Stimulated activated CD4-positive, alpha-beta T cell treated with anti-CD3 and anti-CD28 coated beads, Interleukin-12 subunit alpha, Interleukin-12 subunit beta, amount 100 ng/mL, for 4 hours (primary cell): ENCODE measurements at regions not wholly inside any gene's neighbourhood (a gene's known extent, or its start where the extent isn't known, plus 50 kb on each side); places are given as distances from the start of the nearest gene placed in this dataset.

Source experiments
- DNase-seq: peaks from one replicate; pipeline ENCODE4 v3.0.0-alpha.2; 2020

DNA sequence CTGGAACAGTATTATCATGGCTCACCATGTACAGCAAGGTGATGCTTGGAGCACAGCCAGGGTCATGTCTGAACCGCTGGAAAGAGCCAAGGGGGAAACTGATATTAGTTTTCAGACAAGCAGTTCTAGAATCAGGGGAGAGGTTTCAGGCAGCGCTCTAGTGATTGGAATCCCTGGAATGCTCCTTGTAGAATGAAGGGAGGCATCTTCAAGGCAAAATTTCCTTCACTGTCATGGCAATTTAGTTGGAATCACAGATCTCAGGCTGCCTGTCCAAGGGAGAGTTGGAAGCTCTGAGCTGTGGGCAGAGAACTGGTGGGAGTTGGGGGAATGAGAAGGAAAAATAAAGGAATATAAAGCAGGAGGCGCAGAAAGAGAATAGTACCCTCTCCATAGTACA, 737.1 kb downstream of the PTPRU start:
- no peak for DNase-seq

DNA sequence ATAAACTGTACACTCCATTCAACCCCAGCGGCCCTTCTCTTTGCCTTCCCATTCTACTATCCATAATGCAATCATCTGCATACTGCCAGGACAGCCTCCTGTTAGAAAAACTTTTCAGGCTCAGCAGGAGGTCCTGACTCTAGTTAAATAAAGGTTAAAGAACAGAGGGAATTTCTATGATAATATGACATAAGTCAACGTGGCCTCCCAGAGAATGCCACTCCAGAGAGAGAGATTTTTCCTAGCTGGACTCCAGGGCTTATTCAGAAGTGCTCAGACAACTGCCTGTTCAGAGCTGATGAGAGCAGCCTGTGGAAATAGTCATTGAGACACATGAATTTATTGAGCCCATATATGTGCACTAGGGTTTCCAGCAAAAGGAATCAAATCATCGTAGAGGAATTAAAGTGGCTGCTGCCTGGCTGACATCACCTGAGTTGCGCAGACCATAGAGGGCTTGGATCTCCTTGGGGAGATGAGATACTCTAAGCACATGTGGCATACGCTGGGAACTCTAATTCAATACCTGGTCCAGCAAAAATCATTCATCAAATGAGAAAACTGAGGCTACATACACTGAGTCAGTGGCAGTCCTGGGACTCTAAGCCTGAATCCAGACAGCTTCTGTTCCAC, 736.2 kb downstream of the PTPRU start:
- DNase-seq, result no peak

DNA sequence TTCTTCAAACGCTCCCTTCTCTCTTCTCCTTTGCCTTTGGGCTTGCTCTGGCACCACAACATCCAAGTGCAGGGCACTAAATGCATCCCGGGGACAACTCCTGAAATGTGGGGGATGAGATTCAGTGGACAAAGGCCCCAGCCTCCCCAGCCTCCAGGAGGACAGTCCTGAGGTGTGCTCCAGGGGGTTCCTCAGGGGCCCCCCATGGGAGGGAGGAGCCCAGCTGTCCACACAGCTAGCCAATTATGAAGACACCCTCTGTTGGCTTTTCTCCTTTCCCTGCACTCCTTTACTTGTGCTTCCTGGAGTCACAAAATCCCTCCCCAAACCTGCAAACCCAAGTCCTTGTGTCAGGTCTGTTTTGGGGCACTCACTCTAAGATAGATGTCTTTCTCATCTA, 735.4 kb downstream of the PTPRU start:
- DNase-seq, result no peak

DNA sequence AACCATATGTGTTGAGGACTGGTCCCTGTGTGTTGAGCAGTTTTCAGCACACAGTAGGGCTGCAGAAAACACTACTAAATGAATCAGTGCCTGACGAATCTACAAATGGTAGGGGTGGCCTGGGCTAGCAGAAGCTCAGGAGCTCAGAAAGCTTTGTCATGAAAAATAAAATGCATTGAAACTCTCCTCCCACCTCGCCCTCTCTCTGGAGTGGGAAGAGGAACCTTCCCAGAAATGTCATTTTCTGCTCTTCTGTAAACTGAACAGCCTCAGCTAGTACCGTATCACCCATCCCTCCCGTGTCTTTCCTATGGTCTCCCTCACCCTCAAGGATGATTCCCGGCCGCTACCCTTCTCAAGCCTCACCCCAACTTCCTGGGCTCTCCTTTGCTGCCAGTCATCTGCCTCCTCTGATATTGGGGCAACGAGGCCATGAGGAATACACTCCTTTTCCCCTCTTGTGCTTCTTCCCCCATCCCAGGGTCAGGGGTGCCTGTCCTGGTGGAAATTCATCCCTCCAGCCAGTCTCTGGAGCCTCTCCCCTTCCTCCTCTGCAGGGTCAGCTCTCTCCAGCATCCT, 734.5 kb downstream of the PTPRU start:
- no peak for DNase-seq

DNA sequence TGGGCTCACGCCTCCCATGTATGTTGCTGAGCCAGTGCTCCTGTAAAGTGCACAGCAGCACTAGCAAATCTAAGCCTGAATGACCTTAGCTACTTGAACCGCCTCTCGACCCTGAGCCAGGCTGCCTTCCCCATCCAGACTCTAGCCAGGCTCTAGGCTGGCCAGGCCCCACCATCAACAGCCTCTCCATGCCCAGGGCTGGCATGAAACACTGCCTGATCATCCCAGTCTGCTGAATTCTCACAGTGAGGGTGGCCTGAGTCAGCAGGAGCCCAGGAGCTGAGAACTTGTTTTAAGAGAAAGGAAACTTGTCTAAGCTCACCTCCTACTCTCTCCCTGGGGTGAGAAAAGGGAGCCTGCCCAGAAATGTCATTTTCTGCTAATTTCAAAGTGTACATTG, 733.3 kb downstream of the PTPRU start:
- DNase-seq, result no peak

DNA sequence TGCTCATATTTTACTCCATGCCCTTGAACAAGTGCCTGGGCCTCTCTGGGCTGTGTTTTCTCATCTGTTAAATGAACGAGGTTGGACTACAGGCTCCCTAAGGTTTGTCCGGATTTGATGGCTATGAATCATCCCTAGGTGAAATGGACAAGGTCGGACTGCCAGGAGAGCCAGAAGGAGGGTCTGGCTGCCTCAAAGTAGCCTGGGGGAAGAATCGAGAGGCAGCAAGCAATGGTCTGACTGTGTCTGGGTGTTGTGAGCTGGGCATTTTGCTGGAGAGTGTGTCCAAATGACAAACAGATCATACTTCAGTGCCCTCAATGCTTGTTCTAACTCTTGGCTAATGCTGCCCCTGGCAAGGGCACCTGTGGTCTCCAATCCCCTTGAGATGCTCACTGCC, 730.9 kb downstream of the PTPRU start:
- no peak for DNase-seq

DNA sequence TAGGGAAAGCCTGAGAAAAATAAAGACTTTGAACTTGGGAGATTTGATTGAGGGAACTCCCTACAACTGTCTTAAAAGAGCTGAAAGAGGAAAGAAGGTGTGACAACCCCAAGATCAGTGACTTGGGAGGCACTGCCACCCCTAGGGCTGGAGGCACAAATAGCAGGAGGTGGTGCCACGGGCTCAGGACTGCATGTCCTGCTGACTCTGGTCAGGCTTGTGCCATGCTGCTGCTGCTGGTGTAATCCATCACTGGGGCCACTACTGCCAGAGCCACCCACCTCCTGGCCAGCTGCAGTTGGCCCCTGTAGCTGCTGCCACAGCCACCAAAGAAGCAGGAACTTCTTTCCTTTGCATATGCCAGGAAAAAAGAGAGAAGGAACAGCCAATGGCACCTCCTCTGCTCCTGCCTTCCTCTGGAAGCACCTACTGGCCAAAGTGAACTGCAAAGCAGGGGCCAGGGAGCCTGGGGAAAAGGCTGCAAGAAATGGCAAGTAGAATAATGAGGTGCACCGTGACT, 730.3 kb downstream of the PTPRU start:
- no peak for DNase-seq

DNA sequence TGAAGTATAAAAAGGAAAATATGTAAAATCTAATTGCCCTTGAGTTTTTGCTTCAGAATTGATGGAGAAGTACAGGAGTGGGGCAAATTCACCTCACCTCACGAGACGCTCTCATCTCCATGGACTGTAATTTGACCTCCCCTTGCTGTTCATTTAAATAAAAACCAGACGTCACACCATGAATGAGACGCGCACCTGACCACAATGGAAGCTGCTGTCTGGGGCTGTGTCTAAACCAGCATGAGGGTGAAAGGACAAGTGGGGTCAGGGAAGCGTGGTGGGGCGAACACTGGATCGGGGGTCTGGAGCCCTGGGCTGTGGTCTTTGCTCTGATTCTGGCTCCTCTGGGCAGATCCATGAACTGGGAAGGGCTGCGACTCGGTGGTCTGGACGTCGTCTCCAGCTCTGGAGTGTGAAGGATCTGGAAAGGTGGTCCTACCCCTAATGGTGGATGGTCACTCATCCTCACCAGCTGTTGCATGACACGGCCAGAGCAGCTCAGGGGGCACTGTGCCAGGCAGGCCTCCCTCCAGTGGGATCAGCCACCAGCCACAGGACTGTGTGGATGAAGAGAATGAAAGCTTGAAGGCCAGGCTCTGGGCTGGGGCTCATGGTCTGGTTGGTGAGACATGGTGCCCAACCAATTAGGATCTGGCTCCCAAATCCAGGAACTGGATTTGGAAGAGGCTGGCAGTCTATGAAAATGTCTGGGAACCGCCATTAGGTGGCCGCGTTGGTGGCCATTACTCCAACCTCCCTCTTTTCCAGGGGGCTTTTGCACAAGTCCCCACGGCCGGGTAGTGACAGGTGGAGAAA, 728.6 kb downstream of the PTPRU start:
- no peak for DNase-seq

DNA sequence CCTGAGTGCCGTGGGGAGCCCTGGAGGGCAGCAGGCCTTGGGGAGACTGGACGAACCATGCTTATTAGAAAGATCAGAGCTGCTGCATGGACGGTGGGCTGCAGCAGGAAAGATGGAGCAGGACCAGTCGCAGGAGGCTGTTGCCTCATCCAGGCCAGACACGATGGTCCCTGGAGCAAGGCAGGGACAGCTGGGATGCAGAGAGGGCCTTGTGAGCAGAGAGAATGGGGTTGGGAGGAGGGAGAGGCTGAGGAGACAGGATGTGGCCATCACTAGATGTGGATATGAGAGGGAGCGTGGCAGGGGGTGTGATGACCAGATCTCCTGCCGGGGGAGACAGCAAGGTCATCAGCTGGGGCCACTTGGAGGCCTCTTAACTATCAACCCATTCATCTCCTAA, 727.6 kb downstream of the PTPRU start:
- DNase-seq, result no peak

DNA sequence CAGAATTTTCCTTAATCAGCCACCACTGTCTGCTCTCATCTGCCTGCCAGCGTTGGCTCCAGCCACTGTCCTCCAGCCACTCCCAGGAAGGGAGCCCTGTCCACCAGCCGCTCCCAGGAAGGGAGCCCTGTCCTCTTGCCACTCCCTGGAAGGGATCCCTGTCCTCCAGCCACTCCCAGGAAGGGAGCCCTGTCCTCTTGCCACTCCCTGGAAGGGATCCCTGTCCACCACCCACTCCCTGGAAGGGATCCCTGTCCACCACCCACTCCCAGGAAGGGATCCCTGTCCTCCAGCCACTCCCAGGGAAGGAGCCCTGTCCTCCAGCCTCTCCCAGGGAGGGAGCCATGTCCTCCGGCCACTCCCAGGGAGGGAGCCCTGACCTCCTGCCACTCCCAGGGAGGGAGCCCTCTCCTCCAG, 726.5 kb downstream of the PTPRU start:
- no peak for DNase-seq

DNA sequence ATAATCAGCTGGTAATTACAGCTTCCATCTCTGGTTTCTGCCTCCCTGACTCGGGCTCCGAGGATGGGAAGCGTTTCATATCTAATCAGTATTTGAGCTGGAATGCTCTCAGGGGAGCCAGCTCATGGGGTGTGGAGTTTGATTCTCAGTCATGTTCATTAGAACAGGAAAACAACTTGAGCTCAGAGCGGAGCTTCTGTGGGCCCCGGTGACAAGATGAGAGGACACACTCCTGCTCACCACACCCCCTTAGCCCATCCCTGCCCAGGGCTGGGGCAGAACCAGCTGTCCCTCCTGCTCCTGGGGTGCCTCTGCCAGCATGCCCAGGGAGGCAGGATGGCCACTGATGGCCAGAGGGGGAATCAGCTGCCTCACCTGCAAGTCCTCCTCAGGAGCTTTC, 726.0 kb downstream of the PTPRU start:
- DNase-seq, result no peak

DNA sequence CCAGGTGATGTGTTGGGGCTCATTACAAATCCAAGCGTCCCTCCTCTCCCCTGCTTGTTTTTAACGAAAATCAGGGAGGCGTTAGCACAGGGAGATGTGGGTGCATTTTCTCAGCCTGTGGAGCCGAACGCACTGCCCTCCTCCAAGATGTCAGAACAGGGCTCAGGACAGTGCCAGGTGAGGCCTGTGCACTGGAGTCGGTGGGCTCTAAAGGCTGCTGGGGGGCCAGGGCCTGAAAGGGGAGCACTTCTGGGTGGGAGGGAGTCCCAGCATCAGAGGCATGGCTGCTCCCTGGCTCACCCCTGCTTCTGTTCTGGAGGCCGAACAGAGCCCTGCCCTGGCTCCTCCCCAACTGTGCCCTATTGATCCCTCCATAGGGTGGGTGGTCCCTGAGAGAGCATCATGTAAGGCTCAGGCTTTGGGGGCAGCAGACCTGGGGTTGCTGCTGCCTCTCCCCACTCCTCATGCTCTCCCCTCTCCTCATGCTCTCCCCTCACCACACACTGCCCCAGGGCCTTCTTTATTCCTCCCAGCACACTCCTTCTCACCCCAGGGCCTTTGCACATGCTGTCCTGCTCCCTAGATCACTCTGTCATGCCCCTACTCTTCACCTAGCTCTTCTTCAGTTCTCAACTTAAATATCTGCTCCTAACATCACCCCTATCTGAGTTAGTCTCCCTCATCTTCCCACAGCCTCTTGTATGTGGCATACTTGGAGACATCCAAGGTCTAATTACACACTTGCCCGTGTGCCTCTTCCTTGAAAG, 725.2 kb downstream of the PTPRU start:
- no peak for DNase-seq

DNA sequence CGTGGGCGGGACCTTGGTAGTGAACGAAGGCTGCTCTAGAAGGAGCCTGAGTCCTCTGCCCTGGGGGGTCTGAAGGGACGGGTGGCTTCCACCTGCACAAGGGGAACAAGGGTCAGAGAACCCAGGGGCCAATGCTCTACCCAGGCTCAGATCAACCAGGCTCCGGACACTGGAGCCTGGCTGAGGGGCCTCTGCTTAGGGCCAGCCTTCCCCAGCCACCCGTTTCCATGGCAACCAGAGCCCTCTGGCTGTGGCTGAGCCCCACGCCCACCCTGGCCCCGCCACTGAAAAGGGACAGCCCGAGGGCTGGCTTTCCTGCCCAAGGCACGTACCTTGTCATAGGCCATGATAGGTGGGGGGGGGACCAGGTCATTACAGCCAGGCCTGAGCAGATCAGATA, 724.6 kb downstream of the PTPRU start:
- DNase-seq, result no peak

DNA sequence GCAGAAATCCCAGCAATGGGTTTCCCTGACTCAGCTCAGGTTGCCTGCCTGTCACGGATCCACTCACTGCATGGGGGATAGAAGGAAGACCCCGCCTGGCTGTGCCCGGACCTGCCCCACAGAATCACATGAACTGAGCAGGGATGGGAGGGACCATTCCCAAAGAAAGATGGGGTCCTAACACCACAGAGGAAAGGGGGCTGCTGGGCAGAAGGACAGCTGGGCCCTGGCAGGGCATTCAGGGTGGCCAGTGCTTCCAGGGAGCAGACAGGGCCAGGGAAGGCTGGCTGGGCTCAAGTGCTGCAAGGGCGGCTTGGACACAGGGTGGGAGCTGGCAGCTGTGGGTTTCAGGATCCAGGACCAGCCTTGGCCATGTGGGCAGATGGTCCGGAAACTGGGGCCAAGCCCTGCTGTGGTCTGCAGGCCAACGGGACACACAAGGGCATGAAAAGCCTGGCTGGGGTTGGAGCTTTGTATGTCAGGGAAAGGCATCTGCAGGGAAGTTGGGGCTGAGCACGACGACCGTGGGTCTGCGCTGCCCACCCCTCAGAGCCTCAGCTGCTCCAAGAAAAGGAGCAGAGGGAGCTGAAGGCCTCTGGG, 723.9 kb downstream of the PTPRU start:
- no peak for DNase-seq

DNA sequence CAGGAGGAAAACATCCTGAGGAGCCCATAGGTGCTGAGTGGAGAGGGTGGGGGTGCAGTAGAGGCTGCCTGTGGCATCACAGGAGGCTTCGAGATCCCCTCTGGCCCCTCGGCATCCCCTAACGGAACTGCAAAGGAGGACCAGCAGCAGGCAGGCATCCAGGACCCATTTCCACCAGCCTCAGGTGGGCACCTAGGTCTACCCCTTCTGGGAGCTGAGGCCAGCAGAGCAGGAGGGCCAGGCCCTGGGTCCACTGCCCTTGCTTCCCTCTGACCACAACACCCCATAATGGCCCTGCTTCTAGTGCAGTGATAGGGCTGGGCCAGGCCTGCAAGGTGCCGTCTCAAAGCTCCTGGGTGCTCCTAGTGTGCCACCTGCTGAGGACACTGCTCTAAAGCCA, 723.0 kb downstream of the PTPRU start:
- DNase-seq, result no peak

DNA sequence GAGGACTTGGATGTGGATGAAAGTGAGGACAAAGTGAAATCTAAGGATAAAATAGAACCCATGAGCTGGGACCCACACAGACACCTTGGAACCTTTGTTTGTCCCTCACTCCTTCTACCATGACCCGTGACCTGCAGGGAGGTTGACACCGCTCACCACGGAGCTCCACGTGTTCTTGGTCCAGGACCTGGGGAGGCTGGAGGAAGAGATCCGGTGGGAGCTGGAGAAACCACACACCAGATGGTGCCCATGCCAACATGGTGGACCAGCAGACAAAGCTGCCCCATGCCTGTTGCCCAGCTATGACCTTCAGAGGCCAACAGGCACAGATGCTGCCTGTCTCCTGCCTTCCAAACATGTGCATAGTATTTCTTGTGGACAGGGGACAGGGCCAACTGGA, 721.9 kb downstream of the PTPRU start:
- DNase-seq, result no peak

DNA sequence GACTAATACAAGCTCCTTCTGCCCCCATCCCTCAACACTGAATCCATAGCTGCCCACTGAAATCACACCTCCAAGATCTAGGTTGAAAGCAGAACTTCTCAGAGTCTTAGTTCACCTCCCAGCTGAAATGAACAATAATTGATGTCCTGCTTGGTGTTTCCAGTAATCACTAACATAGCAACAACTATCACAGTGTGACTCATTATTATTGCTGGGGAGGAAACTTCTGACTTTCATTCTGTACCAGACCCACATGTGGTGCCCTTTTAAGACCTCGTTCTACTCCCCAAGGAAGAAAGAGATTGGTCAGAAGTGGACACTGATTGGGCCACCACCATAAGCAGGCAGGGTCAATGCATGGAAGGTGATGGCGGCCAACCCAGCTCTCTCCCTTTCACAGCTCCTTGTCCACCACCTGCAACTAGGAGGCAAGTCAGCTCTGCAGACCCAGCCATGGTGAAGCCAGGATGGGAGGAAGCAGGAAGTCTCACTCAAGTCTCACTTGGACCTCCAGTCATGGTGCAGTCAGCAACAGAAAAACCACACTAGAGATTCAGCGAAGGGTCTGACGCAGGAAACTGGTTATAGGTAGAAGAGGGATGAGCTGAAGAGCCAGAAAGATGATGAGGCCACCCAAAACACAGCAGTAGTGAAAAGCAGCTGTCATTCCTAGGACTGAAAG, 720.2 kb downstream of the PTPRU start:
- no peak for DNase-seq

DNA sequence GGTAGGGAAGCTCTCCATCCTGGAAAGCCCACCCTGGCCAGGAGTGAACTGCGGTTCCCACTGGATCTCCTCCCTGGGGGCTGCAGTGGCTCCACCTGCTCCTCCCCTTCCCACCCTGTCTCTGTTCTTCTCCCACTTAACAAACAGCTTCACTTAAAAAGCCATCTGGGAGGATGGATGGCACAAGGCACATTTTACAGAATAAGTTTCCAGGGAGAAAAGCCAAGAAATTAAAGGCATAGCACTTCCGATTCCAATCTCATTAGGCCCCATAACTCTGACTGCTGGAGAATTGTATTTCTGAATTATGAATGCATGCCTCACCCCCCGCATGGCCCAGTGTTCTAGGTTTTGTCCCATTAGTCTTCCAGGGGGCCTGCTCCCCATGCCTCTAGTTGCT, 718.3 kb downstream of the PTPRU start:
- DNase-seq, result no peak

DNA sequence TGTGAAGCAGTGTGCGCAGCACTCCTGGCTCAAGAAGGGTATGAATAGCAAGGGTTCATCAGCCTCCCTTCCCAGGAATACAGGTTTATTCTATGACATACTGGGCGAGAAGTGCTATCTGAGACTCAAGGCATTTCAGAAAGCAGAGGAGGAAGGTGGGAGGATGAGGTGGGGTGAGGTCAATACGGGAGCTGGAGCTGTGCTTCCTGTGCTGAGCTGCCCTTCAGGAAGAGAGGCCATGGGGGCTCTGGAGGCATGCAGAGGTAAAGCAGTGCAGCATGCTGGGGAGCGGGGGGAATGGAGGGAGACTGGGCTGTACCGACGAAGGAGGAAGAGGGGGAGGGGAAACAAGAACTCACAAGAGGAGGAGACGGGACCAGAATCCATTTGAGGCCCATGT, 717.6 kb downstream of the PTPRU start:
- DNase-seq, result no peak

DNA sequence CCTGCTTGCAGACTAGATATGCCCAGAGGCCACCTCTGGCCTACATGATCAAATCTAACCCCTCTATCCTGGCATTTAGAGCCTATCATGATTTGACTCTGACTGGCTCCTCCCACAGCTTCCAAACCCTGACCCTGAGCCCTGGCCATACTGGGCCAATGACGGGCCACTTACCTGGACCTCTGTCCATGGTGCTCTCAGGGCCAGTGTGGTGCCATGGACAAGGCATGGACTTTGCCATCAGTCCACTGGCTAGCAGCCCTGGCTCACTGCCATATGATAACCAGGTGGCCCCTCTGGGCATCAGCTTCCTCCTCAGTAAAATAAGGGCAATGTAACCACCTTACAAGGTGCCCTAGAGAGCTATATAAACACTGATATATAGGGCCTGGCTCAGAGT, 713.4 kb downstream of the PTPRU start:
- DNase-seq, result no peak

DNA sequence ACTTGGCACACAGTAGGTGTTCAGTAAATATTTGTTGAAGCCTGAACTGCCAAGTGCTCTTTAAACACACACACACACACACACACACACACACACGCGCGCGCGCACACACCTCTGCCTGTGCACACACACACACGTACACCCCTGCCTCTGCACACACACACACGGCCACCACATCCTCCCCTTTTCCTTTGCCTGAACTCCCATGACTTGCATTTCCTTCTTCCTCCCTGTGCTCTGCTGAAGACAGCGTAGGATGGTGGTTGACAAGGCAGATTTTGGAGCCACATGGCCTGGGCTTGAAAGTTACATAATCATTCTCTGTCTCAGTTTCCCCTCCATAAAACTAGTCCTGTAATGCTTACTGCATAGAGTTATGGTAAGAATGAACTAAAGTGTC, 712.3 kb downstream of the PTPRU start:
- no peak for DNase-seq

DNA sequence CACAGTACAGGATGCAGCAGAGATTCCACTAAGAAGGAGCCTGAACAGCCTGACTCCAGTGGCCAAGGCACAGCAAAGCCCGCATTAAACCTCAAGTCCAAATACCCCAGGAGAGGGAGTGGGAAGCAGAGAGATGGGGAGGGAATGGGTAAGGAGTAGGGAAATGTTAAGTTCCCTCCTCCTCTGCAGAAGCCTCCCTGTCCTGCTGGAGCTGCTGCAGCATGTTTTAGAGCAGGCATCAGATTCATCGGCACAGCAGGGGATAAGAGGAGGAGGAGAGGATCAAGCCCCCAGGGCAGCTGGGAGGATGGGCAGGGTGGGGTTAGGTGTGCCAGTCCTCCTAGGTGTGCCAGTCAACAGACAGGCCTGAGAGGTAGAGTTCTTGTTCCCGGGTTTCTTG, 709.7 kb downstream of the PTPRU start:
- DNase-seq, result no peak
